ENCODE measurements at regions not wholly inside any gene's neighbourhood (a gene's known extent, or its start where the extent isn't known, plus 50 kb on each side); places are given as distances from the start of the nearest gene placed in this dataset.

- no peak for TF ChIP-seq CTCF (IDR thresholded peaks at IDR 0.05)
Observed at GRCh38 chr10:83108565-83109333, 1030.6 kb upstream of the GHITM start.

DNA sequence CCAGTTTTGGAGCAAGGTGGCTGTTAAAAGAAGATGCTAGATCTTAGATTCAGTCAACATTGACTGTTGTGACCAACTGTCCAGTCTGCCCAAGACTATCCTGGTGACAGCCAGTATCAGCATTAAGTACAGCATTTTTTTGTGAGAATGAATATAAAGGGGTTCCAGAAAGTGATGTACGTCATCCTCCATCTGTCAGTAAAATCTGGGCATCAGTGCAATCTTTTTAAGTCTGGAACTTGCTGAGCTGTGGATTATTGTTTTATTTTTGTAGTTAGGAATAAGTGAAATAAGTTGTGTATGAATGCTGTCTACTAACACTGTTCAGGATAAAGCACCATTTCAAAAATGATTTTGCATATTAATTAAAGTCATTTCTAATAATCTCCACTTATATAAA, 1020.0 kb upstream of the GHITM start:
- TF ChIP-seq CTCF (IDR thresholded peaks at IDR 0.05) = no peak

DNA sequence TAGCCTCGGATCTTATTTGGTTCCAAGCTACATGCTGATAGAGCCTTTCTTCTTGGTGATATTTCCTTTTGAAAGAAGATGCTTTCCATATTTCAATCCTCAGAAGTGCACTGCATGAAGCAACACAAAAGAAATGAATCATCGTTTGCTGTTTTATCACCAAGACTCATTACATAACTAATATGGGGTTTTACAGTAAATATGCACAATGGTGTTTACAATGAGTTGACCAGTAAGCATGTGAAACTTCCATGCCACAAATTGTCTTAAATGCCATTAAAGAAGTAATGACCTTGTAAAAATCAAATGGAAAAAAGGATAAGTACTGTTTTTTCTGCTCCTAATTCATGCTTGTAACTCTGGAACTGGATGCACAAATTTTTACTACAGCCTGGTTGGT, 1017.0 kb upstream of the GHITM start:
- no peak for TF ChIP-seq CTCF (IDR thresholded peaks at IDR 0.05)

DNA sequence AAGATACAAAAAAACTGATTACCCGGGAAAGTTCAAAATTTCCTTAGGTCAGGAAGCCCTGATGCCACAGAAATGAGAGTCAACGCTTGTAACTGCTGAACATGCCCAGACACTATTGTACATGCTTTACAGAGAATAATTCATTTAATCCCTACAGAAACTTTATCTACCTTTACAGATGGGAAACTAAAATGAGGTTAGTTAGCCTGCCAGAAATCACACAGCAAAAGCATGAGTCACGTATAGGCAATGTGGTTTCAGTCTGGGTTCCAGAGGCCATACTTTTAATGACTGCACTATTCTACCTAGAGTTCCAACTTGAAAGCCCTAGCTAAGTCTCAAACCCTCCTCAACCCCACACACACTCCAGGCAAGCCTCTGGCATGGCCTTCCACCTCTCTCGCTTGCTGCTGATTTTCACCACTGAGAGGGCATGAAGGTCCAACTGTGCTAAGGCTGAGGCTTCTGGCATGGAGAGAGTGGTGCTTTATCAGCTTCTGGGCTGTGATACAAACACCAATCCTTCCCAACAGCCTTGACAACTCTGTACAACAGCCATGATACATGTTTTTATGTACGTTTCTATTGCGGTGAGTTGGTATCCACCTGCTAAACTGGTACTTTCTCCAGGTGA, 1011.2 kb upstream of the GHITM start:
- no peak for TF ChIP-seq CTCF (IDR thresholded peaks at IDR 0.05)

DNA sequence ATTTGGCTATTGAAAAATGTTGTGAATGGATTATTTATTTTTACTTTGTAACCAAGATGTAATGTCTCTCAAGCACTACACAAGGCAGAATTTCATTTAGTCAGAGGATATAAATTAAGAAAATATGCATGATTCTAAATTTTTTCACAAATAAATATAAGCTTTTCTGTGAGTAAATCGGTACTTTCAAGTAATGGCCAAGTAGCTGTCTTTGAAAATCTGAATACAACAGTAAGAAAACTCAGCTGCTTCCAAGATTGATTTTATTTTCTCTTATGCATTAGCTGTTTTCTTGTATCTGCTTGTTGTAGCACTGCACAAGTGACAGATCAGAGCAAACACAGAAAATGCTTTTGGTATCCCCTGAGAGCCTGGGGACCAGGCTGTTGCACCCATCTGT, 998.5 kb upstream of the GHITM start:
- TF ChIP-seq CTCF (IDR thresholded peaks at IDR 0.05) = no peak

DNA sequence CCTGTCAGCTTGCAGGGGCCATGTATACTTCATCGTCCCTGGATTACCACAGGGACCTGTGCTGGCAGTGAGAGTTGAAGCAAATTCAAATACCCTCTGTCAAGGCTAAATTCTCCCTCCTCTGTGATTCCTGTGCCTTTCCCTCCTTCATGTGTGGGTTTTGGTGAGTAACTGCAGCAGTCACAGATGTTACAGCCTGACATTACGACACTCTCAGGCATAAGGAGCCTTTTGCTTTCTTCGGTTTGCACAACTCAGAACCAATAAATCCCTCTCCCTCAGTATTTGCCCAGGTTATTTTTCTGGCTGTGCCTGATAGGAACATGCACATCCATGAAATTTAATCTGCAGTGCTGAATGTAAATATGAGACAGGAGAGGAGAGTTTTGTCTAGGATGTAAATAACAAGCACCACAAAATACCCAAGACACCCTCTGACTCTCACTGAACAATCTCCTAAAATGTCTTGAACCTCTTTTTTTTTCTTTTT, 997.2 kb upstream of the GHITM start:
- TF ChIP-seq CTCF (IDR thresholded peaks at IDR 0.05) = no peak

DNA sequence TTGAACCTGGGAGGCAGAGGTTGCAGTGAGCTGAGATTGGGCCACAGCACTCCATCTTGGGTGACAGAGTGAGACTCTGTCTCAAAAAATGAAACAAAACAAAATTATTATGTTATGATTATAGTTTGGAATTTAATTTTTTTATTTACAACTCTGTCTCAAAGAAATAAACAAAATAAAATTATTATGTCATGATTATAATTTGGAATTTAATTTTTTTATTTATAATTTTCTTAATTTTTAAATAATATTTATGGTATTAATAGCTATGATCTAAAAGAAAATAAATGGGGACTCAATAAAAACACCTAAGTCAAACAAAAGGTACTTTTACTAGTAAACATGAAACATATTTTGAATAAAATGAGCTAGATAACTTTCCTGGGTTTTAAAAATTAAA, 994.8 kb upstream of the GHITM start:
- TF ChIP-seq CTCF (IDR thresholded peaks at IDR 0.05) = no peak
